HS-5 (cell line): ENCODE measurements at regions not wholly inside any gene's neighbourhood (a gene's known extent, or its start where the extent isn't known, plus 50 kb on each side); places are given as distances from the start of the nearest gene placed in this dataset.

ENCODE experiments used
- DNase-seq: peaks from one replicate; pipeline ENCODE4 v3.0.0-alpha.2; 2012; ENCODE audit warnings: low read depth

GRCh38 chr1:234554218-234554697 is 55.7 kb downstream of the IRF2BP2 start:
- no peak for DNase-seq

DNA sequence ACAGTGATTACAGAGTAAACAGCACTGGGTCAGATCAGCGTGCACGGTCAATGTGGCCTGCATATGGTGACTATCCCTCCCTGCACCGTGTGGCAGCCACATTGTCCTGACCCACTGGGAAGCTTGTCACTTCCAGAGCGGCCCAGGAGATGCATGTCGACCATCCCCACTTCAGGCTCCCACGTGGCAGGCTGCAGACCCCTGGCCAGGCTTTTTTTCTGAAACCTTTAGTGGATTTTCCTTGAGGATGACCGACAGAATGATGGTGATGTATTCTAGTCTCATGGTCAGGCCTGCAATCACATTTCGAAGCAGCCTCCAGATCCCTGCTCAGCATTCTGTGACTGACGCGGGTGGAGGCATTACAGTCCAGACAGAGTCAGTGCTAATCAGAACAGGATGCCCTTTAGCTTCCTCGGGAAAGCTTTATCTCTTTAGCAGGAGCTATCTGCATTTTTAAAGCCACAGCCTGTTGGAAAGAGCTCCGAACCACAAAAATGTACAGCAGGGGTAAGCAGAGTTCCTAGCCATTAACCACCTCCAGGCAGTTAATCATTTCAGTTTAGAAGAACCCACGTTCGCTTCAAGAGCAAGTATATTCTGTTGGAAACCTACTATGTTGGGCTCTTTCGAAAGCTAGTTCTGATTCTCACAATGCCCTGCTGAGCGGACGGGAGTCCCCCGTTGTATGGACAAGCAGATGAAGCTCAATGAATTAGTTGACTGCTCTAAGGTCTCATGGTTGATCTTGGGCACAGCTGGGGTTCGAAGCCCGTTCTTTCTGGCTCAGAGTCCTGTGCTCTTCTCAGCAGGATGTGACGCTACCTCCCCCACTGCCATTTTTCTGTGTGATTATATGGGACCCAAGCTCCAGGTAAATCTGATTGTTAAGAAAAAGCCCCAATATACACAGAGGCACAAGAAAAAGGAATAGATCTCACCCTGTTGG is 56.5 kb downstream of the IRF2BP2 start:
- no peak for DNase-seq

- DNase-seq = no peak
These were observed 59.0 kb downstream of the IRF2BP2 start for GRCh38 chr1:234551032-234551378.

- DNase-seq = no peak
These were observed 59.5 kb downstream of the IRF2BP2 start for GRCh38 chr1:234550341-234551031.

GRCh38 chr1:234549447-234550021 is 60.4 kb downstream of the IRF2BP2 start:
- no peak for DNase-seq

DNA sequence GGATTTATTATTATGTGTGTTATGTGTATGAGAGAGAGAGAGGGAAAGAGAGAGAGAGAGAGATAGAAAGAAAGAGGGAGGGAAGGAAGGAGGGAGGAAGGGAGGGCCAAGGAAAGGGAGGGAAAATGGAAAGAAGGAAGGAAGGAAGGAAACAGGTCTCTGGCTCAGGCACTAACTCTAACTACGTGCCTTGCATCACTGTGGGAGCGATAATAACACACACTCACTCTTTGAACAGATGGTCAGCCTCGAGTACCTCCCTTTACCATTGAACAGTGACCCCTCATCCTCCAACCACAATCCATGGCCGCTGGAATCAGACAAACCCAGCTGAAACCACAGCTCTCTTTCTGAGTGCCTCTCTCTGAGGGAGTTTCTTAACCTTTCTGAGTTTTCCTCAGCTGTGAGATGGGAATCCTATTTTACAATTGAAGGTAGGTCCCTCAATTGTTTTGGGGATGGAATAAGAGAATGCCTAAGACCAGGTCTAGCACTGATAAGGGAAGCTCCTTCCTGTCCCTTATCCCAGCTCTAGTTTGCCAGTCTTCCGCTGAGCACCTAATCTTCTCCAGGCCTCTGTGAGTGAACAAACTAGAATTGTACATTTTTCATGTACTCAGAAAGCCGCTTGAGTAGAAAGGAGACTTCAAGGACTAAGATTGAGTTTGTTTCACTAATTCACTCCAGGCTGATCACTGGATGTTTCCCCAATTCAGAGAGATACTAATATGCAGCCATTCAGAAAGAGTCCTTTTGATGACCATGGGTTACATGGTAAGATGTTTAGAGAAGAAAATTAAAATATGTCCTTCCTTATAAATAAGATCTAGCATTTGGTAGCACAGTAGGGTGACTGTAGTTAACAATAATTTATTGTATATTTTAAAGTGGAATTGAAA is 62.8 kb downstream of the IRF2BP2 start:
- DNase-seq = no peak

DNA sequence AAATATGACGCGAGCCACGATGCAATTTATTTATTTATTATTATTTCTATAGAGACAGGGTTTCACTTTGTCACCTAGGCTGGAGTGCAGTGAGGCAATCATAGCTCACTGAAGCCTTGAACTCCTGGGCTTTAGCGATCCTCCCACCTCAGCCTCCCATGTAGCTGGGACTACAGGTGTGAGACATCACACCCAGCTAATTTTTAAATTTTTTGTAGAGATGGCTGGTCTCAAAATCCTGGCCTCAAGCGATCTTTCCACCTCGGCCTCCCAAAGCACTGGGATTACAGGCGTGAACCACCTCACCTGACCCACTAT is 63.6 kb downstream of the IRF2BP2 start:
- DNase-seq = no peak

DNA sequence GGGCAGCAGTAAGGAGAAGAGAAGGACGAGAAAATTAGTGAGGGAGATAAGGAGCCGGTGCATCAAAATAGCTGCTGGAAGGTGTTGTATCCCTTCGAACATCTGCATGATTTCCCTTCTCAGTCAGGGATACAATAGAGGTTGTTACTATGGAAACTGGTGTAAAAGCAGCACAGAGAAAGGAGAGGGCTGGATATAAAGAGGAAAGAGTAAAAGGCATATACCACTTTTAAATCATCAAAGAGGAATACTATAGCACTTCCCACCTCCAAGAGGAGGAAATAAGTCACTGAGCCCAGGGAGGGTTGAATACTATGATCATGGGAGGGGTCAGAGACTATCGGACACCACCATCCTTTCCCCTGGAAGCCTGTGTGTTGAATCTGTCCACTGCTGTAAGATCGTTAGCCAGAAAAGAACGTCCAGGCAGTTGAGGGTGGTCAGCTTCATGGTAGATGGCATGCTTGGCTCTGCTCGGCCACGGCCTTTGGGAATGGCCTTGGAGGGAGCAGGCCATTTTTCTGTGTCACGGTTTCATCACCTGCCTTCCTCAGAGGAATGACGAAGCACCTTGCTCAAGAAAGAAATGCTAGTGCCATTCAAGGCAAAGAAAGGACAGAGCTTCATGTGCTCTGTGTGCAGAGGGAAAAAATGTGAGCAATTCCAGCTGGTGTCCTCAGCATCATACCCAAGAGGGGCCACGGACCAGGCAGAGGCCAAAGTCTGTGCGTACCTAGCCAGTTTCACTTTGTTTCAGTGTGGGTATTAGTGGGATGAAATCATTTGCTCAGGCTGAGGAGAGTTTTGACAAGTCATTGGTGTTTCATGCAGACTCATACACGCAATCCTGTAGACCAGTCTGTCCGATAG is 64.2 kb downstream of the IRF2BP2 start:
- DNase-seq = no peak

- peak; percentile 86 for DNase-seq
These were observed 65.2 kb upstream of the TARBP1 start for GRCh38 chr1:234544087-234544579.

DNA sequence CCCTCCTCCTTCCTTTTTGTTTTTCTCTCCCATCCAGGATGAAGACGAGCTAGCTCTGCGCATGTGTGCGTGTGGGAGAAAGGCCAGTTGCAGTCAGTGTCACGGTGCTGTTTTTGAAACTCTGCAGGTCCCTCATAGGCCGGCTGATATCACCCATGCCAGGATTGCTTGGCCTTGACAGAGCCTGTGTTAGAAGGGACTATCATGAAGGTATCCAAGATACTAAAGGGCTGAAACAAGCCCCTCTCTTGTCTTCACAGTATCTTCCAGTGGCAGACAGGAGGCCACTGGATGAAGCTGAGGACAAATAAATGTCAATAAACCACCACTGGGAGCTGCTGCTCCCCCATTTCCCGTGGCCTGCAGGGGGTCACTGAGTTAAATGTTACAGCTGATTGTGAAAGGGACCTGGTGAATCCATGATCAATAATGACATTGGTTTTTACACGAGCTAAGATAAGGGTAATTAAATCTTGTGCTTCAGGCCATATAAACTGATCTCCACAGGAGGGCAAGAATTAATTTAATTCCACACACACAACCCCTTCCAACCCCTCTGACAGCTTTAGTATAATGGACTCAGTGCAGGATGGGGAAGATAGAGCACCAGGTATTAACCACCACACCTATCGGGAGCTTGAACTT is 64.6 kb upstream of the TARBP1 start:
- no peak for DNase-seq

DNA sequence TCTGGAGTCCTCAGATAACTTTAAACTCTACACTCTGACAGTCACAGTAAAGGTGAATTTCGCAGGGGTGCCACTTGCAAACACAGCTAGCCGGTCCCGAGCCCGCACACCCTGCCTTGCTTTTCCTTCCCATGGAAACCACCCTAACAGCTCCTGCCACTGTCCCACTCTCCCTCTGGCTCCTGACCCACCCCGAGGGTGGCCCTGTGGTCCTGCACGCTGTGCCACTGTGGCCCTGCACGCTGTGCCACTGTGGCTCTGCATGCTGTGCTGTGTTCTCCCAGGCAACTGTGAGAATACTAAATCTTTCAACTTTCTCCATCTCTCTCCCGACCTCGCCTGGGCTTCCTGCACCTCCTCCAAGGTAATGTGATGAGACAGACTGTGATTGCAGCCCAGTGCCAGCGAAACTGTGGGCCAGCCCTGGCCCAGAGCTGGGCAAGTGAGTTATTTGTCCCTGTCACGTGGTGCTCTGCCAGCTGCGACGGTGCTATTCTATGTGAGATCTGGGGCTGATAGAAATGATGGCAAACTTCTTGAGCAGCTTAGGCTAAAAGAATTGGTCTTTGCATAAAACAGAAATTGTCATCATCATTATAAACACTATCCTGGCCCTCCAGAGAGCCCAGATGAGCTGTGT is 63.4 kb upstream of the TARBP1 start:
- no peak for DNase-seq

DNA sequence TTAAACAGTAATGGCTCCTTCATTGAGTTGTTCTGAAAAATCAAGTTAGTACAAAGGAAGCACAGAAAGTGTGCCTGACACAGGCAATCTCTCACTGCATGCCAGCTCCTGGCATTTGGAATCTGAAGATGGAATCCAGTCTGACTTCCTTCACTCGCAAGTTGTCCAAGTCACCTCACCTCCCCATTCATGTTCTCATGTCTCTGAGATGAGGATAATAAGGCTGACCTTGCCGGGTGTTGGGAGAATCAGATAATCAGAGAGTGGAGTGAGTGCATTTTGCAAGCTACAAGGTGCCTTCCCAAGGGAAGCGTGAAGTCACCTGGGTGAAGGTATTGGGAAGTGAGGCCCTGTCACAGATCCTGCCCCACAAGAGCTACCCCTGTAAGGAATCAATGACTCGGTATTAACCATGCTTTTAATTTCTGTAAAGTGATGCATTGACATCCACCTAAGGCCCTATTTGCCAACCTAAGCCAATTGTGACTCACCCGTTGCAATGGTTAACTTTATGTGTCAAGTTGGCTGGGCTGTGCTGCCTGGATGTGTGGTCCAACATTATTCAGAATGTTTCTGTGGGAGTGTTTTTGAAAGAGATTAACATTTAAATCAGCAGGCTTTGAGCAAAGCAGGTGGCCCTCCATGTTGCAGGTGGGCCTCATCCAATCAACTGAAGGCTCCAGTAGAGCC is 62.5 kb upstream of the TARBP1 start:
- DNase-seq = no peak

- no peak for DNase-seq
These were observed 61.4 kb upstream of the TARBP1 start for GRCh38 chr1:234540404-234540762.

GRCh38 chr1:234539666-234540403 is 60.9 kb upstream of the TARBP1 start:
- DNase-seq = no peak

DNA sequence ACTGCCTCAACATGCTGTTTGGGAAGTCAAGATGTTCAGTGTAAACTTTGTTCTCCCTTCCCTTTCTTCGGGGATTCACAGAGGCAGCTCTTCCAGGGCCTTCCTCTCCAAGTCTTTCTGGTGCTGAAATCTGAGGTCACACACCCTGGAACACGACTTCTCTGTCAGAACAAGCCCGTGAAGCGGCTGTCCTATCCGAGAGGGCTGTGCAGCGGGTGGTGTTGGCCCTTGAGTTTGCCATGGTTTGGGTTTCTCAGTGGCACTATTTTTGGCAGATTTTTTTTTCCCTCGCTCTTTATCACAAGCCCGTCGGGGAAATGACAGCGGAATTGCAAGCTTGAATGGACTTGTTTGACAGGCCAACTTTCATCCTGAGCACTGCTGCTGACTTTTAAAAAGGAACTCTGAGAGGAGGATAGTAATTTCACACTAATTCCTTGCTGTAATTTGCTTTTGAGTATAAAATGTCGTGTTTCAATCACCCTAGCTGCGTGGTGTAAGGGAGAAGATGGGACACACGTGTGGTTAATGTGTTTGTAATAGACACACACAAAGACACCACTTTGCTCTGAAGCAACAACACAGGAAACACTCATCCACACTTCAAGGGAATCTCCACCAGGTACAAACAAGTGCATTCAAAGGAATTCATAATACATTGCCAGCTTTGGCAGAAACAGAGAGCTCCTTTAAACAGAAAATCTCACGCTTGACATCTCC is 60.1 kb upstream of the TARBP1 start:
- no peak for DNase-seq

GRCh38 chr1:234538062-234538731 is 59.2 kb upstream of the TARBP1 start:
- no peak for DNase-seq

- no peak for DNase-seq
These were observed 58.3 kb upstream of the TARBP1 start for GRCh38 chr1:234537236-234537635.
